ENCODE measurements at regions not wholly inside any gene's neighbourhood (a gene's known extent, or its start where the extent isn't known, plus 50 kb on each side); places are given as distances from the start of the nearest gene placed in this dataset.

- no peak for TF ChIP-seq CTCF (IDR thresholded peaks at IDR 0.05; ENCODE audit: insufficient read depth in 1 of 2, low read depth in 1 of 2, low read length in 1 of 2, severe bottlenecking in 1 of 2, unreplicated experiment in 1 of 2)
- Mint-ChIP-seq H3K36me3 (ENCODE audit: insufficient read depth, unreplicated experiment) (no peaks in the 10 kb centered on the region), H3K9me3 (ENCODE audit: unreplicated experiment) (no peaks in the 10 kb centered on the region), H3K4me3 (ENCODE audit: unreplicated experiment) (no peak overlapping the region), H3K4me1 (ENCODE audit: low read depth, unreplicated experiment) (no peaks in the 10 kb centered on the region), H3K27me3 (ENCODE audit: insufficient read depth, unreplicated experiment) (no peaks in the 10 kb centered on the region), H3K27ac (ENCODE audit: unreplicated experiment) (no peak overlapping the region)
- ChIA-PET CTCF (no interaction called here), POLR2A (no interaction called here)
- DNase-seq: no peak
- BruUV-seq (replicated peaks): no TSS peak
- Histone ChIP-seq H3K4me1 (no peaks in the 10 kb centered on the region), H3K4me3 (ENCODE audit: low read depth, low read length) (no peak overlapping the region), H3K27me3 (replicated peaks; ENCODE audit: control insufficient read depth, insufficient read depth, low read length) (no peaks in the 10 kb centered on the region), H3K9me3 (no peaks in the 10 kb centered on the region), H3K36me3 (ENCODE audit: control insufficient read depth, insufficient read depth, low read length) (no peaks in the 10 kb centered on the region)
- intact Hi-C loops (cut with micrococcal nuclease; ENCODE audit: unreplicated experiment): no loop called here
Observed at GRCh38 chr2:194102546-194102945, 1554.5 kb upstream of the SLC39A10 start.

GRCh38 chr2:194100201-194100600 is 1556.8 kb upstream of the SLC39A10 start:
- TF ChIP-seq CTCF (IDR thresholded peaks at IDR 0.05; ENCODE audit: insufficient read depth in 1 of 2, low read depth in 1 of 2, low read length in 1 of 2, severe bottlenecking in 1 of 2, unreplicated experiment in 1 of 2): no peak
- no peaks in the 10 kb centered on the region for H3K9me3 Mint-ChIP-seq (ENCODE audit: unreplicated experiment)
- DNase-seq: no peak
- Histone ChIP-seq H3K9me3 (no peaks in the 10 kb centered on the region), H3K36me3 (ENCODE audit: control insufficient read depth, insufficient read depth, low read length) (no peaks in the 10 kb centered on the region), H3K27me3 (replicated peaks; ENCODE audit: control insufficient read depth, insufficient read depth, low read length) (no peaks in the 10 kb centered on the region), H3K4me1 (no peaks in the 10 kb centered on the region), H3K4me3 (ENCODE audit: low read depth, low read length) (no peak overlapping the region)
- intact Hi-C loops (cut with micrococcal nuclease; ENCODE audit: unreplicated experiment): no loop called here
- no peaks in the 10 kb centered on the region for H3K36me3 Mint-ChIP-seq (ENCODE audit: insufficient read depth, unreplicated experiment)
- no TSS peak for BruUV-seq (replicated peaks)
- ChIA-PET POLR2A (no interaction called here), CTCF (no interaction called here)
- H3K4me1 Mint-ChIP-seq (ENCODE audit: low read depth, unreplicated experiment): no peaks in the 10 kb centered on the region
- no peak overlapping the region for H3K4me3 Mint-ChIP-seq (ENCODE audit: unreplicated experiment)
- H3K27ac Mint-ChIP-seq (ENCODE audit: unreplicated experiment): no peak overlapping the region
- H3K27me3 Mint-ChIP-seq (ENCODE audit: insufficient read depth, unreplicated experiment): no peaks in the 10 kb centered on the region

GRCh38 chr2:194096402-194096801 is 1560.6 kb upstream of the SLC39A10 start:
- no TSS peak for BruUV-seq (replicated peaks)
- DNase-seq: no peak
- Histone ChIP-seq H3K36me3 (ENCODE audit: control insufficient read depth, insufficient read depth, low read length) (no peaks in the 10 kb centered on the region), H3K9me3 (no peaks in the 10 kb centered on the region), H3K4me1 (no peaks in the 10 kb centered on the region), H3K27me3 (replicated peaks; ENCODE audit: control insufficient read depth, insufficient read depth, low read length) (no peaks in the 10 kb centered on the region), H3K4me3 (ENCODE audit: low read depth, low read length) (no peak overlapping the region)
- Mint-ChIP-seq H3K27ac (ENCODE audit: unreplicated experiment) (no peak overlapping the region), H3K4me1 (ENCODE audit: low read depth, unreplicated experiment) (no peaks in the 10 kb centered on the region), H3K9me3 (ENCODE audit: unreplicated experiment) (no peaks in the 10 kb centered on the region), H3K27me3 (ENCODE audit: insufficient read depth, unreplicated experiment) (no peaks in the 10 kb centered on the region), H3K4me3 (ENCODE audit: unreplicated experiment) (no peak overlapping the region), H3K36me3 (ENCODE audit: insufficient read depth, unreplicated experiment) (no peaks in the 10 kb centered on the region)
- ChIA-PET POLR2A (no interaction called here), CTCF (no interaction called here)
- intact Hi-C loops (cut with micrococcal nuclease; ENCODE audit: unreplicated experiment): no loop called here
- no peak for TF ChIP-seq CTCF (IDR thresholded peaks at IDR 0.05; ENCODE audit: insufficient read depth in 1 of 2, low read depth in 1 of 2, low read length in 1 of 2, severe bottlenecking in 1 of 2, unreplicated experiment in 1 of 2)
